GM12891 (cell line): ENCODE measurements at regions not wholly inside any gene's neighbourhood (a gene's known extent, or its start where the extent isn't known, plus 50 kb on each side); places are given as distances from the start of the nearest gene placed in this dataset.

Experiments
- PAX5 ChIP-seq: IDR thresholded peaks from 2 replicates; pipeline ENCODE4 v1.6.1; 2011; ENCODE audit warnings: low read length, moderate library complexity, mild to moderate bottlenecking; ENCODE audit not compliant: insufficient read depth, severe bottlenecking
- POLR2A ChIP-seq: IDR thresholded peaks from 2 replicates; pipeline ENCODE4 v1.6.1; 2011; ENCODE audit warnings: low read depth, low read length, control low read depth
- POLR2AphosphoS5 ChIP-seq: IDR thresholded peaks from 2 replicates; pipeline ENCODE4 v1.6.1; 2011; ENCODE audit warnings: low read depth, low read length, control low read depth
- POU2F2 ChIP-seq: IDR thresholded peaks from 2 replicates; pipeline ENCODE4 v1.6.1; 2011; ENCODE audit warnings: low read depth, mild to moderate bottlenecking, control low read depth, low read length, moderate library complexity
- SPI1 ChIP-seq: IDR thresholded peaks from 2 replicates; pipeline ENCODE4 v1.6.1; 2011; ENCODE audit warnings: low read depth, low read length, control low read depth
- TAF1 ChIP-seq: IDR thresholded peaks from 2 replicates; pipeline ENCODE4 v1.6.1; 2011; ENCODE audit warnings: low read depth, low read length, control low read depth

GRCh38 chr5:54917323-54917722 lies 68.1 kb downstream of the ESM1 start:
- TF ChIP-seq POLR2AphosphoS5 = no peak
- no peak for TF ChIP-seq POLR2A
- TF ChIP-seq TAF1 = no peak
- TF ChIP-seq PAX5 = no peak
- TF ChIP-seq SPI1 = no peak
- no peak for TF ChIP-seq POU2F2
